GM13976 (cell line): ENCODE measurements at regions not wholly inside any gene's neighbourhood (a gene's known extent, or its start where the extent isn't known, plus 50 kb on each side); places are given as distances from the start of the nearest gene placed in this dataset.

Source experiments
- DNase-seq: peaks from one replicate; pipeline ENCODE4 v3.0.0; 2012; ENCODE audit warnings: low spot score
- CTCF ChIP-seq: IDR thresholded peaks from 2 replicates; pipeline ENCODE4 v1.5.1; 2012; ENCODE audit warnings: borderline replicate concordance, mild to moderate bottlenecking; ENCODE audit not compliant: insufficient read depth; ENCODE audit errors: extremely low read depth, missing control alignments, control extremely low read depth
- in situ Hi-C: fragments of 300-500 bp; cut with MboI; formaldehyde crosslinking; loops from one replicate; pipeline ENCODE4 v1.12.0; 2022; ENCODE audit warnings: low sequenced_read_pairs, mixed read lengths, inconsistent platforms; ENCODE audit not compliant: unreplicated experiment

GRCh38 chr12:77349689-77350370 lies 284.5 kb upstream of the E2F7 start:
- DNase-seq: no peak
- TF ChIP-seq CTCF: no peak
- in situ Hi-C loops: loop anchor here (25.0 kb wide), 1 partner anchor 313 kb away; no protein-coding TSS in a partner anchor

- in situ Hi-C loops: loop anchor here (25.0 kb wide), 1 partner anchor 310 kb away; no protein-coding TSS in a partner anchor
- TF ChIP-seq CTCF: no peak
- no peak for DNase-seq
Measured at GRCh38 chr12:77347017-77347416, 281.6 kb upstream of the E2F7 start.

GRCh38 chr12:77345336-77345735 lies 280.0 kb upstream of the E2F7 start:
- in situ Hi-C loops: loop anchor here (25.0 kb wide), 1 partner anchor 308 kb away; no protein-coding TSS in a partner anchor
- DNase-seq: no peak
- TF ChIP-seq CTCF: no peak

GRCh38 chr12:77344651-77345050 lies 279.3 kb upstream of the E2F7 start:
- DNase-seq: no peak
- in situ Hi-C loops: loop anchor here (25.0 kb wide), 1 partner anchor 307 kb away; no protein-coding TSS in a partner anchor
- no peak for TF ChIP-seq CTCF

GRCh38 chr12:77343291-77343690 lies 277.9 kb upstream of the E2F7 start:
- in situ Hi-C loops: loop anchor here (25.0 kb wide), 1 partner anchor 306 kb away; no protein-coding TSS in a partner anchor
- TF ChIP-seq CTCF: no peak
- DNase-seq: no peak

- in situ Hi-C loops: loop anchor here (25.0 kb wide), 1 partner anchor 305 kb away; no protein-coding TSS in a partner anchor
- no peak for TF ChIP-seq CTCF
- no peak for DNase-seq
Measured at GRCh38 chr12:77342253-77342652, 276.9 kb upstream of the E2F7 start.
